ENCODE measurements at regions not wholly inside any gene's neighbourhood (a gene's known extent, or its start where the extent isn't known, plus 50 kb on each side); places are given as distances from the start of the nearest gene placed in this dataset.
"Not testable (repeated sequence)": the region's sequence is repeated elsewhere in the genome, so short reads cannot be mapped to it uniquely, and the experiment has no call there.

DNA sequence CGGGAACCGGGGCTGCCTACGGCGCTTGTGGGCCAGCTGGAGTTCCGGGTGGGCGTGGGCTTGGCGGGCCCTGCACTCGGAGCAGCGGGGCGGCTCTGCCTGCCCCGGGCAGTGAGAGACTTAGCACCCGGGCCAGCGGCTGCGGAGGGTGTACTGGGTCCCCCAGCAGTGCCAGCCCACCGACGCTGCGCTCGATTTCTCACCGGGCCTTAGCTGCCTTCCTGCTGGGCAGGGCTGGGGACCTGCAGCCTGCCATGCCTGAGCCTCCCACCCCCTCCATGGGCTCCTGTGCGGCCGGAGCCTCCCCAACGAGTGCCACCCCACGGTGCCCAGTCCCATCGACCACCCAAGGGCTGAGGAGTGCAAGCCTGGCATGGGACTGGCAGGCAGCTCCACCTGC is 72.8 kb upstream of the SSBP2 start:
- DNase-seq, result not testable (repeated sequence)

DNA sequence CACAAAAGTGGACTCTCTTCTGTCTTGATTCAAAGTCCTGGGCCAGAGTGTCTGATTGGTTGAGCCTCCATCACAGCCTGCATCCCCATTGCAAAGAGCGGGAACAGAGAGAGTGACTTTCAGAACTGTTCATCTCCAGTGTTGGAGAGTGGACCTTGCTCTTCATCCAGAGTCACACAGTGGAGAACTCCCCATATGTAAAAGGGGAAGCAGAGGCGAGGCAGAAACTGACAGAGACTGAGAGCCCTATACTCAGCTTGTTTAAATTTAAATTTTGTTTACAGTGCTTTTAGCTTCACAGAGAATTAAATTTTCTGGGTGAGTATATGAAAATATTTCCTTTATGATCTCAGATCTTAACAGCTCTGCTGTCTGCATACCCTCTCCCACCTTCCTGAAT is 70.0 kb upstream of the SSBP2 start:
- no peak for DNase-seq

DNA sequence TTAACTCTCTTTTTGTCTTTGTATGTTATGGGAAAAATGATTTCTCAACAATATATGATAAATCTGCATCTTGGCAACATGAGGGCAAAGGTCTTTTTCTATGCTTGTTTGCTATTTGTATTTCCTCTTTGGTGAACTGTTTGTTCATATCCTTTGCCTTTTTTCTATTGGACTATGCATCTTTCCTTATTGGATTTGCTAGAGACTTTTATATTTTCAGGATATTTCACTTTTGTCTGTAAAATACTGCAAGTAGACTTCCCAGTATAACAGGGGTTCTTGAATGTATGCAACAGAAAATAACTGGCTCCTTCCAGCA is 69.4 kb upstream of the SSBP2 start:
- no peak for DNase-seq

DNA sequence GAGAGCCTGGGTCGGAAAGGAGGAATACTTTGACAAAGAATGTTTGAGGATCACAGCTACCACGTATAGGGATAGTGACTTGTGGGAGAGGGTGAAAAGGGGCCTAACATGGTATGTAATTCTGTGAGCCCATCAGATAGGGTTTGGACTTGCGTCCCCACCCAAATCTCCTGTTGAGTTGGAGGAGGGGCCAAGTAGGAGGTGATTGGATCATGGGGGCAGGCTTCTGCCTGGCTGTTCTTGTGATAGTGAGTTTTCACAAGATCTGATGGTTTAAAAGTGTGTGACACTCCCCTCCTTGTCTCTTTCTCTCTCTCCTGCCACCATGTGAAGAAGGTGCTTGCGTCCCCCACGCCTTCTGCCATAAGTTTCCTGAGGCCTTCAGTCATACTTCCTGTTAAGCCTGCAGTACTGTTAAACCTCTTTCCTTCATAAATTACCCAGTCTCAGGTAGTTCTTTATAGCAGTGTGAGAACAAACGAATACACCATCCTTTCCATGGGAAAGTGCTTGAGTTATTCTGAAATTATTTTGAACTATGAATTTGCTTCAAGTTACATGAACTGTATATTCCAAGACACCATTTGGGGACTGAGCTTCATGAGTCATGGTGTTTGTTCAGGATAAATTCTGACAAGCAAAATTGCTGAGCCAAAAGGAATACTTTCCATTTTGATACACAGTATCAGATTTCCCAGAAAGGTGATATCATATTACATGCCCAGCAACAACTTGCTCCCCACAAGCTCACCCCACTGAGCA is 68.8 kb upstream of the SSBP2 start:
- no peak for DNase-seq

DNA sequence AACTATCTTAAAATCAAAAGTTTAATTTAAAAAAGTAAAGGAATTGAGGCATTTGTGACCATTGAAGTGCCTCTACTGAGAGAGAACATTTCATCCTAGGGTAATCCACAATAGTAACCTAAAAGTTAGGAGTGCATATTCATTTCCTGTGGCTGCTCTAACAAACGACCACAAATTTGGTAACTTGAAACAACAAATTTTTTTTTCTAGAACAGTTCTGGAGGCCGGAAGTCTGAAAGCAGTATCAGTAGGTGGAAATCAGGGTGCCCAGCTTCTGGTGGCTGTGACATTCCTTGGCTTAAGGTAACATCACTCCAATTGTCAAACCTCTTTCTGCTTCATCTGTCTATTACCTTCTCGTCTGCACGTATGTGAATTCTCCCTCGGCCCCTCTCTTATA is 67.1 kb upstream of the SSBP2 start:
- DNase-seq, result no peak

DNA sequence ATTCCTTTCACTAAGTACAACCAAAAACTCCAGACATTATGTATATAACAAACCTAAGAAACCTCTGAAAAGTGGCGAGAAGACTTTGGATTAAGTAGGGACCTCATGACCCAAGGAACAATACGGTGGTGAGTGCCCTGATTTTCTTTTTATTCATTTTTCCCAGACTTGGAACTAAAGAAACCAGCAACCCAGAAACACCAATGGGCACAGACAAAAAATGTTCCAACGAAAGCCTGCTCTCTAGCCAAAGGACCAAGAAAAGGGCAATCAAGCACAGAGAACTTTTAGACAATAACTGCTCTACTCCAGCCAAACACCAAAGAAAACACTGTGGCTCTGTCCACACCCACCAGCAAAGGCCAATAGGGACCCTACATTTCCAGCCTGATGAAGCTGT is 66.2 kb upstream of the SSBP2 start:
- no peak for DNase-seq

DNA sequence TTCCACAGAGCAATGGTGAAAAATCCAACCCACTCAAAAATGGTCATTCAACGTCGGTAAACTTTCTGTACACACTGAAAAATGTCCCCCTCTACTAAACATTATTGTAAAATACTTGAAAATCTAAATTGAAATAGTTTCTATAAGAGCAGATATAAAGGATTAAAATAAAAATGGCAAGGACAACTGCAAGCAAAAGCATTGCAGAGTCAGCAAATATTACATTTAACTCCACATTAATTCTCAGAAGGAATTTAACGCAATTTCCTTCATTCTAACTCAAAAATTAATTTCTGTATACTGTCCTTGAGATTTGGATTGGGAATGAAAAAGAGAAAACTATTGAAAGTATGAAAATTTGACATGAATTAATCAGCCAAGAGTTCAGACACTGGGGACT is 64.4 kb upstream of the SSBP2 start:
- no peak for DNase-seq

DNA sequence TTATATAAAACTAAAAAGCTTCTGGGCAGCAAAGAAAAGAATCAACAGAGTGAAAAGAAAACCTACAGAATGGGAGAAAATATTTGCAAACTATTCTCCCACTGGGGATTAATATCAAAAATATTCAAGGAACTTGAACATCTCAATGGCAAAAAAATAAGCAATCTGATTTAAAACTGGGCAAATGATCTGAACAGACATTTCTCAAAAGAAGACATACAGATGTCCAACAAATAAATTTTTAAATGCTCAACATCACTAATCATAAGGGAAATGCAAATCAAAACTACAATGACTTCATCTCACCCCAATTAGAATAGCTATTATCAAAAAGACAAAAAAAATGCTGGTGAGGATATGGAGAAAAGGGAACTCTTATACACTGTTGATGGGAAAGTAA is 57.2 kb upstream of the SSBP2 start:
- no peak for DNase-seq

DNA sequence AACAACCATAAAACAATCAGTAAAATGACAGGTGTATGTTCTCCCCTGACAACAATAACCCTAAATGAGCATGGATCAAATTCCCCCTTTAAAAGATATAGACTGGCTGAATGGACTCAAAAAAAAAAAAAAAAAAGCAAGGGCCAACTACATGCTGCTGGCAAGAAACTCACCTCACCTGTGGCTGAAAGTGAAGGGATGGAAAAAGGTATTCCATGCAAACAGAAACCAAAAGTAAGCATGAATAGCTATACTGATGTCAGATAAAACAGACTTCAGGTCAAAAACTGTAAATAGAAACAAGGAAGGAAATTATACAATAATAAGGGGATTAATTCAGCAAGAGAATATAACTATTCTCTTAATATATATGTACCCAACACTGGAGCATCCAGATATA is 54.2 kb upstream of the SSBP2 start:
- no peak for DNase-seq

DNA sequence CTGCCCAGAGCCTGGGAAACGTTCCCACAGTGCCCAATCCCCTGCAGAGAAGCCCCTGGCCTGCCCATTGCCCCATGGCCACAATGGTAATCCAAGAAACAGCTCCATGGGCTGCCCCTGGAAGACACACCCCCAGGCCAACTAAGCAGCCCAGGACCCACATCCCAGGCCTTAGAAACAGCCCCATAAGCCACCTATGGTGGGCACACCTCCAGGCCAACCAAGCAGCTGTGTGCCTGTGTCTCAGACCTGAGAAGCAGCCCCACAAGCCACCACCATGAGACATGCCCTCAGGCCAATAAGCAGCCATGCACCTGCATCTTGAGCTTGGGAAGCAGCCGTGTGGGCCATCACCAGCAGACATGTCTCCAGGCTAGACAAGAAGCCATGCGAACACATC is 52.9 kb upstream of the SSBP2 start:
- no peak for DNase-seq

DNA sequence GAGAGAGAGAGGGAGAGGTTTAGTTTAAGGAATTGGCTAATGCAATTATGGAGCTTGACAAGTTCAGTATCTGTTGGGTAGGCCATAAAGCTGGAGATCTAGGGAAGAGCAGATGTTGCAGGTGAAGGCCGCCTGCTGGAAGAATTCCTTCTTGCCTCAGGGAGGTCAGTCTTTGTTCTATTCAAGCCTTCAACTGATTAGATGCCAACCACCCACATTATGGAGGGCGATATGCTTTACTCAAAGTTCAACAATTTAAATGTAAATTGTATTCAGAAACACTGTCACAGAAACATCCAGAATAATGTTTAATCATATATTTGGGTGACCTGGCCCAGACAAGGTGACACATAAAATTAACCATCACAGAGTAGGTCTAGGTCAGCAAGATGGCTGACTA is 51.7 kb upstream of the SSBP2 start:
- no peak for DNase-seq

DNA sequence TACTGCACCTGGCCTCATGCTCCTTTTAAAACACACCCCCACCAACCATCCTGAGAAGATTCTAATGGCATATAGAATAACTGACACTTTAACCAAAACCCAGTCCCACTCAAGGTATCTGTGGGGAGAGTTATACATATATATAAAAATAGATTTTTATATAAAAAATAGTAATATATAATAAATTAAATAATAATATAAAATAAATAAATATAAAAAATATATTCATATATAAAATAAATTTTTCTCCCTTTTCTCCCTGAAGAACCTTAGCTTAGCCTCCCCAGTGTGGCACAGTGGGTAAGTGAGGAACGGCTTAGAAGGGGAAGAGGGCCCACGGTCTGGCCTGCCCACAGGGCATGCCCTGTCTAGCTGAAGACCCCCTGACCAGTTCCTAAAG is 51.1 kb upstream of the SSBP2 start:
- no peak for DNase-seq

DNA sequence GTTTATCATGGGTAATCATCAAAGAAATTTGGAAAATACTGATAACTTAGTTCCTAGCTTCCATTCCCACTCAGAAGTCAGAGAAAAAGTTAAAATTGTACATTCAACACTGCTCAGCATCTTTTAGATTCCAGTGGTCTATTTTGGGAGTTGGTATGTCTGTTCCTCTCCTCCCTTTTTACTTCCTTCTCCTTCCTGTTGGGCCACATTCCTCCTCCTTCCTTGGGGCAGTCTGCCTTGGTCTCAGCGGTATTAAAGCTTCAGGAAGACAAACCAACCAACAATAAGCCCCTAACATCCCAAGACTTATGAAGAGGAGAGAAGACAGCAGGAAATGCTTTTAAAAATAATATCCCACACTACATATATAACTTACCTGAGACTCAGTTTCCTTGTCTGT is 49.9 kb upstream of the SSBP2 start:
- DNase-seq, result no peak

Measured in activated CD4-positive, alpha-beta T cell treated with anti-CD3 and anti-CD28 coated beads for 48 hours (primary cell).